GM19324 (cell line): ENCODE measurements at regions not wholly inside any gene's neighbourhood (a gene's known extent, or its start where the extent isn't known, plus 50 kb on each side); places are given as distances from the start of the nearest gene placed in this dataset.
"Not testable (repeated sequence)": the region's sequence is repeated elsewhere in the genome, so short reads cannot be mapped to it uniquely, and the experiment has no call there.

ENCODE experiments used
- ATAC-seq: cut with Tn5 transposase; IDR thresholded peaks from one replicate; pipeline ENCODE4 v1.9.1; 2021; ENCODE audit warnings: mild to moderate bottlenecking, moderate library complexity; ENCODE audit not compliant: unreplicated experiment, low FRiP score

DNA sequence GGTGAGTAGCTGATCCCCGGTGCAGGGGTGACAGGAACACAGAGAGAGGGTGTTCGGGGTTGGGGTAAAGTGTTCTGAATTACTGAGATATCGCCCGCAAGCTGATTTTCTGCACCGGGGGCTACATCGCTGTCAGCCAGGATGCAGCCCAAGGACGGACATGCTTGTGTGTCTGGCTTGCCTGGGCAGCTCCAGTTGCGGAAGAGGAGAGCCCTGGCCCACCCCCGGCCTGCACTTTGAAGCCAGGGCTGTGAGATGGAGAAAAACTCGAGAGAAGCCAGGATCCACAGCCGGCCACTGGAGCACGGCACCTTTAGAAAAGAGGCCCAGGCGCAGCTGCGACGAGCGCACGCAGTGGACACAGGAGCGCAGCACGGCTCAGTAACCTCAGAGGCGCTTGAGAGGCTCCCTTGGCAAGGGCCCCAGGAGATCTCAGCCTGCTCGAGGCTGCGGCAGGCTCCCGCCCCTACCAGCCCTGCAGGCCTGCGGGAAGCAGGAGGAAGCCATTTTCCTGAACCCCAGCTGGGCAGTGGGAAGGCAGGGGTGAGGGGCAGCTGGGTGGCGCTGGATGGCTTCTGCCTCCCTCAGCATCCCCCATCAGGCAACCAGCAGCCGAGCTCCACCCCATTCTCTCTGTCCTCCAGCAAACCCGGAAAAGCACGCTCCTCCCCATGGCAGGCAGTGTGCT, 59.2 kb downstream of the C9orf50 start:
- ATAC-seq, result no peak

DNA sequence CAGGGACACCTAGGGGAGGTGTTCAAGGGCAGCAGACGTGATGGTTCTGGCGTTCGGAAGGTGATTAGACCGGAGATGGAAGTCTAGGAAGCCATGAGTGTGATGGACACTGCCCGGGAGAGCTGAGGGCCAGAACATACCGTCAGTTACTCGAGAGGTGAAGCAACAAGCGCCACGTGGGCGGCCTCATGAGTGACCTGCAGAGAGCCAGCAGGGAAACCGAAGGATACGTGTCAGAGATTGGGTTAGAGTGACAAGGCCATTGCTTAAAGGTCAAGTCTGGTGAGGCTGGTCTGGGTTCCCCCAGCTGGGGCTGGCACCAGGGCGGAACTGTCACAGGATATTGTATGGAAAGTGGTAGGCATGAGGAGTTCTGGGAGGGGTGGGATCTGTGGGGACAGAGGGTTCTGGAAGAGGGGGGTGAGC, 60.0 kb downstream of the C9orf50 start:
- ATAC-seq, result no peak

DNA sequence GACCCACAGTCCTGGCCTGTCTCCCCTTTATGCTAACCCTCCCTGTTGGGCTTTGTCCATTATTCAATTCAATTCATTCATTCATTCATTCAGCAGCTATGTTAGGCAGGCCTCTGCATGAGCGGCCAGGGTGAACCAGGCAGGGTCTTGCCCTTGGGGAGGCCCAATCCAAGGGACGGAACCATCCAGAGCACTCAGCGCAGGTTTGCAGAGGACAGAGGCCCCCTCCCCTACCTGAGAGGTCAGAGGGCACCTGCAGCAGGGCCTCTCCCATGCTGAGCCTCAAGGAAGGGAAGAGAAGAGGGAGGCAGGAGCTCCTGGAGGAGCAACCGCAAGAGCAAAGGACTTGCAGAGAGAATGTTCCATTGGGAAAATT, 61.4 kb downstream of the C9orf50 start:
- no peak for ATAC-seq

DNA sequence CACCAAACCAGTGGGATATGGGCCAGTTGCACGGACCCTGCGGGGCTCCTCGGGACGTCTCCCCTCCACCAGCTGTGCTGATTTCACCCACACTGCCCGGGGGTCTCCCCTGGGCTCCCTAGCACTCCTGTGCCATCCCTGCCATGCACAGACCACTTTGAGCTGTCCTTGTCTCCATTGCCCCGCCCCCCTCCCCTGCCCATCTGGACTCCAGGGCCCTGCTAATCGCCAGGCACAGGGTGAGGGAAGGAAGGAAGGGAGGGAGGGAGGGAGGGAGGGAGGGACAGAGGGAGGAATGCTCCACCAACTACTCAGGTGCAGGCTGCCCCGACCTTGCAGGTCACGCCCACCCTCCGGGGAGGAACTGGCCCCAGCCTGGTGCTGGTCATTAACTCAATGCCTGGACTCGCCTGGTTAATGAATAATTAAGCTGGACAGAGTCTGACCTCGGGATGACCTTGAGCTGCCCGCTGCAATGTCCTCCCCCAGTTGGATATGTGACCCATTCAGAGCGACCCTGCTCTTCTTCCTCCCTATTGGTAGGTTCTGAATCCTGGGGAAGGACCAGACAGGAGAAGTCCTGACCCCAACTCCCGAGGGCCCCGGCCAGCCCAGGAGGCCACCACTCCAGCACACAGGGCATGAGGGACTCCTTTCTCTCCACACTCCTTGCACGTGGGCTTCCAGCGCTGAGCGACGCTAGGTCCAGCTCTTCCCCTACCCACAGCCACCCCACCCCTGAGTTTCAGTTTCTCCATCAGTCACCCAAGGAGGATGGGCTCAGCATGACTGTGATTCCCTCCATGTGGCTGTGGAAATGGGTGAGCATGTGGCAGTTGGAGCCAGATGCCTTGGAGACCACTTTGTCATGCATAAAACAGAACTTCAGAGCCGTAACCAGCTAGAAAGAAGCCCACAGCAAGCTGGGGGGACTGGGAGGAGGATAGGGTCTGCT, 62.1 kb downstream of the C9orf50 start:
- ATAC-seq, result no peak

DNA sequence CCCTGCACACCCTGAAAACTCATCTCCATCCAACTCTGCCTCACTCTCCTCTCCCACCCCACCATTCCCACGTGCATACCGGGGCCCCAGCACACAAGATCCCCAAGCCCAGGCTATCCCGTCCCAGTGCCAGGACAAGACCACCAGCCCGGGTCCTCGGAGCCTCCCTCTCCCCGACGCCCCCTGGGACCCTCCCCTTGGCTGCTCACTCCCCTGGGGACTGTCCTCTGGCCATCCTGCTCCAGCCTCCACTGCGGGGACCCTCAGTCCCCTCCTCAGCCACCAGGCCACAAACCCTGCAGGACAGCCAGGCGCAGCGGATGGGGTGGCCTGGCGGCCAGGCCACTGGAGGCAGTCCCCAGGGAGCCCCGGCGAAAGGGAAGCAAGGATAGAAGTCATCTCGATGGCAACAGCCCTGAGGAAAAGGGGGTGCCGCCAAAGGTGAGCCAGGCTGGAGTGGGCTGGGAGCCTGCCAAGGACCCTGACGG, 62.8 kb downstream of the C9orf50 start:
- ATAC-seq, result no peak

DNA sequence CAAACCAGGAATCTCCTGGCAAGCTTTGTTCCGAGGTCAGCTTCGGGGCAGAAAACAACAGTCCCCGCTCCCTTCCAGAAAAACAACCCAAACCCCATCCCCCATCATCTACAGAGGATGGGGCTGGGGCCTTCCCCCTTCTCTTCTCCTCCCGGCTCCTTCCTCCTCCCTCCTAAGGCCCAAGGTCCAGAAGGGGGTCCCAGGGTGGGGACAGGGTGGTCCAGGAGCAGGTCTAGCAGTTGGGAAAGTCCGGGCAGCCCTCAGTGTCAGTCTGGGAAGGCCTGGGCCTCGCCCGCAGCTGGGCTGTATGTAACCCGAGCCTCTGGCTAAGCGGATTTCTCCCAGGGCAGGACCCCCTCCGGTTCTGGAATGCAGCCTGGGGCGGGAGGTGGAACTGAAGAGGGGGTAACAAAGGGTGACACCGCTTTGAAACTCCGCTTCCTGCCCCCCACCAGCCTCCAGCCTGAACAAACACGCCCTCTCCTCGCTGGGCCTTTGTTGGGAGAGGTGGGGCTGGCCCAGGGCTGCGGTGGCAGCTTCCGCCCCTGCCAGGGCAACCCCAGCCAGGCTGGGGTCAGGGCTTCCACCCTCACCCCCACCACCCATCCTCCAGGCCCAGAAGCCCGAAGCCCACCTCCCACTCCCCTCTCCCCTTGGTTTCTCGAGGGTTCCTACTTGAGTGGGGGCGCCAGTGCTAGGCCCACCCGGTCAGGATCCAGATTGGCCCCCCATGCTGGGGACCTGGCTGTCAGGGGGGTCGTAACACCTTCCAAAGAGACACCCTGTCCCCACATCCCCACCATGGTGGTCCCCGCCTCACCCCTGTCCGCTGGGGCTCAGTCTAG, 63.5 kb downstream of the C9orf50 start:
- ATAC-seq, result no peak

DNA sequence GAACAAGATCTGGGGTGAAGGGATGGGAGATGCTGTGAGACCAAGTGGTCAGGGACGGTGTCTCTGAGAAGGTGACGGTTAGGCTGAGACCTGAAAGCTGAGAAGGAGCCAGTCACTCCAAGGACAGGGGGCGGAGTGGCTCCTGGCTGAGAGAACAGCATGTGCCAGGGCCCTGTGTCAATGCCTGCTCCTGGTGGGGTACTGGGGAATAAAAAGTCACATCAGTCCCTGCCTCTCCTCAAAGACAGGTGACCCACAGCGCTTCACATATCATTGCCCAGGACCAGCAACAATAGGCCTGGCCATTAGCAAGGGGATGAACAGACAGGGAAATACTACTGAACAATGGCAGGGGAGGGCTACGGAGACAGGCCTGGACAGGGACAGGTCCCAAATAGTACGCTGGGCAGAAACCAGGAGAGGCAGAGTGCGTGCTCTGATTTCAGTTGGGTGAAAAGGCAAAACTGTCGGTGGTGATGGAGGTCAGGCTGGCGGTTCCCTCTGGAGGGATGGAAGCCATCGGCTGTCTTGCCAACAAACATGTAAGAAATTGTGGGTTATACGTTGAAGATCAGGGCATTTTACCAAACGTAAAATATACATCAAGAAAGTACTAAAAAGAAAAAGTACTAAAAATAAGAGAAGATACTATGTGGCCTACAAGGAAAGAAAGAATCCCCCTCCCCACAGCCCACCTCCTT, 64.3 kb downstream of the C9orf50 start:
- no peak for ATAC-seq

DNA sequence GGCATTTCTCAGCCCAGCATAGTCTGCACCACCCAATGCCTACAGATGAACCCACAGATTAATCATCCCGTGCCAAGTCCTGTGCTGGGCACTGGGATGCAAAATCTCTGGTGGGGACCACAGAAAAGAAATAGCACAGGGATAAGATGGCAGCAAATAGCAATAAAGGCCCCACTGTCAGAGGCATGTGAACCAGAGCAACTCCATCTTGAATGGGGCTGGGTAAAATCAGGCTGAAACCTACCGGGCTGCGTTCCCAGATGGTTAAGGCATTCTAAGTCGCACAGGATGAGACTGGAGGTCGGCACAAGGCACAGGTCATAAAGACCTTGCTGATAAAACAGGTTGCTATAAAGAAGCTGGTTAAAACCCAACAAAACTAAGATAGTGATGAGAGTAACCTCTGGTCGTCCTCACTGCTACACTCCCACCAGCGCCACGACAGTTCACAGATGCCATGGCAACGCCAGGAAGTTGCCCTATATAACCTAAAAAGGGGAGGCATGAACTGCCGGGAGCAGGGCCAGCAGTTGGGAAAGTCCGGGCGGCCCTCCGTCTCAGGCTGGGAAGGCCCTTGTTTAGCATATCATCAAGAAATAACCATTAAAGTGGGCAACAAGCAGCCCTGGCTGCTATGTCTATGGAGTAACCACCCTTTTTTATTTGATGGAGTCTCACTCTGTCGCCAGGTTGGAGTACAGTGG, 65.2 kb downstream of the C9orf50 start:
- no peak for ATAC-seq

DNA sequence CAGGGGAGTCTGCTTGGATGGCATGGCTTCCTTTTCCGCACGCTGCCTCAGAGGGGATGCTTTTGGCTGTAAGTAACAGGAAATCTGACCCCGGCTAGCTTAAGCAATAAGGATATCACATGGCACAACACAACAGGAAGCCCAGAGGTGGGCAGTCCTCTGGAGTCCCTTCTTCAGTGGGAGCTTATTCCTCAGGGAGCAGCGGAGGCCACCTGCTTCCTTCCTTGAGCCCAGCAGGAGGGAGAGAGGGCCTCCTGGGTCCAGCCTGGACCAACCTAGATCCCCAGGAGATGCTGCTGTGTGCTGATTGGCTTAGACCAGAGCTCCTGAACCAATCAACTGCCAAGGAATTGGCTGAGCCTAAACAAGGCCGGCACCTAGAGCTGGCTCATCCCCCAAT, 66.3 kb downstream of the C9orf50 start:
- ATAC-seq, result no peak

DNA sequence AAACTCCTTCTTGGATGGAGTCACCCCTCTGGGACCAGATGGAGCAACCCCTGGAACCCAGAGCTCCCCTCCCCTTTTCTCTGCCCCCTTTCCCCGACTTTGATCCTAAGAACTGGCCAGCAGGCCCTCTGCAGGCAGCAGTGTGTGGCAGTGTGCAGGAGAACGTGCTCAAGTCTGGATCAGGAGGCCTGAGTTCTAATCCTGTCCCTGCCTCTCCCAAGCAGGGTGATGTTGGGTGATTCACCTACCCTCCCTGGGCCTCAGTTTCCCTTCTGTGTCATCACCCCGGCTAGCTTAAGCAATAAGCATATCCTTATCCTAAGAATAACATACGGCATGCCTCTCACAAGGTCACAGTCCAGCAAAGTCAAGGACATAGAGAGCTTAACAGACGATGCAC, 67.6 kb downstream of the C9orf50 start:
- no peak for ATAC-seq

DNA sequence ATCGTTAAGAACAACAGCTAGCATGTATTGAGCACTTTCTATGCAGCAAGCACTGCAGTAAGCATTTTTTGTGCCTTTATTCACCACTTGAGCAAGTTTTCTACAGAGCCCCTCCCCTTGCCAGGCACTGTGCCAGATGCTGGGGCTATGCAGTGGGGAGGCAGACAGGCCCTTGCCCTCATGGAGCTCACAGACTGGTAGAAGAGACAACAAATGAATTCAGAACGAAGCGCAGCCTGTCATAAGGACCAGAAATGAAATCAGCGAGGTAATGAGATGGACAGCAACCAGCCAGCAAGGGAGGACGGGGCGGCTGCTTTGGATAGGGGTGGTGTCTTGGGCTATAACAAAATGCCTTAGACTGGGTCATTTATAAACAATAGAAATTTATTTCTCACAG, 68.8 kb downstream of the C9orf50 start:
- ATAC-seq, result no peak

DNA sequence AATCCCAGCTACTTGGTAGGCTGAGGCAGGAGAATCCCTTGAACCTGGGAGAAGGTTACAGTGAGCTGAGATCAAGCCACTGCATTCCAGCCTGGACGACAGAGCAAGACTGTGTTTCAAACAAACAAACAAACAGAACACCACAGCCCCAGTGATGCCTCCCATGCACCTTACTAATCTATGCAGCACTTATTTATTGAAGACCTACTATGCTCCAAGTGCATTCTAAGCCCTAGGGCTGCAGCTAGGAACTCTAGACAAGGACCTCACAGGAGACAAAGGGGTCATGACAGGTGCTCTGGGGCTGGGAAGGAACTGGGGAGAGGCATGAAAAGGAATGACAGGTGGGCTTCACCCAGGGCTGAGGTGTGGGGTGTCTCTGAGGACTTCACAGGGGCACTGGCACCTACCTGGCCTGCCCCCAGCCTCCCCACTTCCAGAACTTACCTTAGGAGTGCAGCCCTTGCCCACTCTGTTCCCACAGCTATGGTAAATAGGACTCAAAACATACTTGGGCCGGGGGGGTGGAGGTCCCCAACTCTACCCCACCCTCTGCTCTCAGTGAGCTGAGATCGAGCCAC, 69.4 kb downstream of the C9orf50 start:
- ATAC-seq, result no peak

DNA sequence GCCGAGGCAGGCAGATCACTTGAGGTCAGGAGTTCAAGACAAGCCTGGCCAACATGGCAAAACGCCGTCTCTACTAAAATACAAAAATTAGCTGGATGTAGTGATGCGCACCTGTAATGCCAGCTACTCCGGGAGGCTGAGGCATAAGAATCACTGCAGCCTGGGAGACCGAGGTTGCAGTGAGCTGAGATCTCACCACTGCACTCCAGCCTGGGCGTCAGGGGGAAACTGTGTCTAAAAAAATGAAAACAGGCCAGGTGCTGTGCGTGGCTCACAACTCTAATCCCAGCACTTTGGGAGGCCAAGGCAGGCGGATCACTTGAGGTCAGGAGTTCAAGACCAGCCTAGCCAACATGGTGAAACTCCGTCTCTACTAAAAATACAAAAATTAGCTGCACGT, 69.9 kb downstream of the C9orf50 start:
- not testable (repeated sequence) for ATAC-seq

DNA sequence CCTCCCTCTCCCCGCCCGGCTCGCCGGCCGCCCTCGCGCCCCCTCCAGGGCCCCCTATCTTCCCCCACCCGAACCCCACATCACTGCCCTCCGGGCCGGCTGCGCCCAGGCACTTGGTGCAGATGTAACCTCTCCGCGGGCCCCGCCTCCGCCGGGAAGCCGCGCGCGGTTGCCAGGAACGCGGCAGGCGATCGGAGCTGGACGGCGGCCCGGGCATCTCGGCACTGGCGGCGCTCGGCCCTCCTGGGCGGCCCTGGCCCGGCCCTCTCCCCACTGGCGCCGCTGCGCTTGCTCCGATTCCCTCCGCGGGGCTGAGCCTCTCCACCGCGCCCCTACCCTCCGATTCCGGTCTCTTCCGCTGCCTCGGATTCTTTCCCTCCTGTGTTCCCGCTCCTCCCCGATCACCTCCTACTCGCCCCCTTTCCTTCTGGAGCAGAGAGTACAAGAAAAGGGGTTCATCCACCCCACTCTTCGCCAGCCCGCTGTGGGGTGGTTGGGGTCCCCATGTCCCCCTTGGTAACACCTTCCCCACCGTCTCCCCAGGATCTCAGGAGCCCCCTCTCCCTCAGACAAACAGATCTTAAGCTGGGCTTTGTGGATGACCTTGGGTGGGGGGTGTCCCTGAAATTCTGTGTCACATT, 70.6 kb downstream of the C9orf50 start:
- no peak for ATAC-seq

DNA sequence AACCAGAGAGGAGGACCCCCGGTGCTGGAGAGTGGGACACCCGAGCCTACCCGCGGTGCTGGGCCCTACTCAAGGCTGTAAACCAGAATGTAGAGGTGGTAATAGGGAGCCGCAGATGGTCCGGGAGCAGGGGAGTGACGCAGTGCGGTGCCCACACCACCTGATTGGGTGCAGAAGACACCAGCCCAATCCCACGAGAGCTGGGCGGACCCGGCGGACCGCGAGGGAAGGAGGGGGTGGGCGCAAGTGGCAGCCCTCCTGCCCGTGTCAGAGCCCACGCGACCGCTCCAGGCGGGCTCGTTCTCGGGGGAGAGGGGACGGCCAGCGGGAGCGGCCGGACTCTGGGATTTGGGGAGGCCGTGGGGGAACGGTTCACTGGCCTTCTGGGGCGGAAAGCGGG, 71.2 kb downstream of the C9orf50 start:
- ATAC-seq, result no peak

DNA sequence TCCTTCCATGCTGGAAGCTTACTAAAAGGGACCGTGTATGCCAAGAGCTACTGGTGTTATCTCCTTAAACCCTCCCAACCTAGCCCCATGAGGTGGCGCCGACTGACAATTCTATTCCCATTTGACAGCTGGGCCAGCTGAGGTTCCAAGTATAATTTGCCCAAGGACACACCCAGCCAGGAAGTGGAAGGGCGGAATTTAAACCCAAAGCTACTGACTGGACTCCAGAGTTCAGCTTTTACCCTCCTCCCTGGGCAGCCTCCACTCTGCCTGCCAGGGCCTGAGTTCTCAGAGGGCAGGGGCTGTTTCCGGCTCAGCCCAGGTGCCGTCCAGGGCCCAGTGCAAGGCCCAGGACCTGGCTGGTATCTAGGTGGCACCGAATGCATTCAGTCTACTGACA, 71.8 kb downstream of the C9orf50 start:
- no peak for ATAC-seq

DNA sequence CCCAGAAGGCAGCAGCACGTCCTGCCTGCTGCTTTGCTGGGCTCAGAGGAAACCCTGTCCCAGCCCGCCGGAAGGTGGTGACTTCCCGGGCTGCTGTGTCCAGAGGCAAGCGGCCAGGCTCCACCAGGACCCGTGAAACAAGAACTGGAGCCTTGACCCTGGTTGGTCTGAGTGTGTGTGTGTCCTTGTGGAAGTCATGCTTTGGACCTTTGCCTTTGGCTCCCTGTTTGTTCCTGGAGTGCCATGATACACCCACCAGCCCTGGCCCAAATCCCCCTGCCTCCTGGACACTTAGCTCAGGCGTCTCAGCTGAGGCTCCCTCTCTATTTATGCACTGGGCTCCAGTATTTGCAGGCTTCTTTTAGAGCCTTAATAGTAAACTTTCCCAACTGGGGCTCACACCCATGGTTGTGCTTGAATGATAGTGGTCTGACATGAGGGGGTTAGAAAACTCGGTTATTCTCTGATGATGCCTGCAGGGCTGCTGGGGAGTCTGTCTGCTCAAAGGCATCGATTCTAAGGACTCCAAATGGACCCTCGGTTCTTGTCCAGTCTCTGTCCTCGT, 72.2 kb downstream of the C9orf50 start:
- no peak for ATAC-seq

DNA sequence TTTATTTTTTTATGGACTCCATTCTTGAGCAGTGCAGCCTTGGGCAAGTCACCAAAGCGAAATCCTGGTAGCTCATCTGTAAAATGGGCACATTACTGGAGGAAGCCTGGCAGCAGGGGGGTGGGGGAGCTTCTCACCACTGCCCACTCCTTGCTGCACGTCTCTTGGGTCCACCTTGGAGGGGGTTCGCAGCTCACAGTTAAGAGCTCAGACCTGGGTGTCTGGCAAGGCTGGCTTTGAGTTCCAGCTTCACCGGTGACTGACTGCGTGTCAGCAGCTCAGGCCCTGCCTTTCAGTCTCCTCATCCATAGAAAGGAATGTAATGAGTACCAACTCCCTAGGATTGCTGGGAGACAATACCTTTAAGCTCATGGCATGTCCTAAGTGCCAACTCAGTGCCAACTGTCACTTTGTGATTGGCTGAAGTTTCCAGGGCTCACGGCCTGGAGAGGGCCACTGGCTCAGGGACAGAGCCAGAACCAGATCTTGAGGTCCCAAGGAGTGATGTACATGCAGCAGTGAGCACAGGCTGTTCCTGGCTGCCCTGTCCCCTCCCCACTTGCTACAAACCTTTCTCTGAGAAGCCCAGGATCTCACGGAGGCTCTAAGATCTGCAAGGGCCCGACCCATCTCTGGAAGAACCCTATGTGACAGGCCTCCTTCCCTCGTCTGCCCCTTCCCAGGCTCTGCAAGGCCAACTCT, 72.9 kb downstream of the C9orf50 start:
- ATAC-seq, result no peak
